Keratinocyte (primary cell): ENCODE measurements at regions not wholly inside any gene's neighbourhood (a gene's known extent, or its start where the extent isn't known, plus 50 kb on each side); places are given as distances from the start of the nearest gene placed in this dataset.

Source experiments
- DNase-seq: peaks from one replicate; pipeline ENCODE4 v3.0.0-alpha.2; 2011; ENCODE audit warnings: low read depth, missing footprints, low spot score
- FAIRE-seq: peaks from 2 replicates; lab custom pipeline; 2011; peaks lifted over from hg19 to GRCh38; lab: Jason Lieb, UNC
- H2AFZ ChIP-seq: 2 replicates; pipeline ENCODE4 v1.6.0; 2012; ENCODE audit warnings: low read length, control low read depth, inconsistent platforms; ENCODE audit not compliant: control insufficient read depth
- H3K27ac ChIP-seq: 2 replicates; pipeline ENCODE4 v1.5.1; 2011; ENCODE audit warnings: low read length; ENCODE audit not compliant: control insufficient read depth, insufficient read depth
- H3K27me3 ChIP-seq: 3 replicates; pipeline ENCODE4 v1.6.0; 2011; ENCODE audit warnings: low read length; ENCODE audit not compliant: control insufficient read depth, insufficient read depth; ENCODE audit errors: extremely low read depth
- H3K36me3 ChIP-seq, 2 experiments: 2 replicates in 1 of 2; 3 replicates in 1 of 2; pipeline ENCODE4 v1.5.1; 2011; ENCODE audit warnings: low read length in 2 of 2, mild to moderate bottlenecking in 1 of 2; ENCODE audit not compliant: control insufficient read depth in 2 of 2, insufficient read depth in 2 of 2; ENCODE audit errors: extremely low read depth in 1 of 2
- H3K4me1 ChIP-seq: 3 replicates; pipeline ENCODE4 v1.5.1; 2011; ENCODE audit warnings: low read length; ENCODE audit not compliant: control insufficient read depth, insufficient read depth; ENCODE audit errors: extremely low read depth
- H3K4me2 ChIP-seq: 3 replicates; pipeline ENCODE4 v1.6.0; 2011; ENCODE audit warnings: low read depth, low read length; ENCODE audit not compliant: control insufficient read depth, insufficient read depth; ENCODE audit errors: extremely low read depth
- H3K4me3 ChIP-seq, 3 experiments: fragments of 200-600 bp in 1 of 3; sonication (generic) in 1 of 3; 2 replicates in 2 of 3; 3 replicates in 1 of 3; pipeline ENCODE4 v1.5.1; 2011 to 2016; ENCODE audit warnings: low read length in 3 of 3, mild to moderate bottlenecking in 3 of 3, control low read depth in 2 of 3, inconsistent platforms in 1 of 3, low read depth in 1 of 3, mixed read lengths in 1 of 3, mixed run types in 1 of 3, moderate library complexity in 1 of 3; ENCODE audit not compliant: control insufficient read depth in 2 of 3, insufficient read depth in 2 of 3; ENCODE audit errors: extremely low read depth in 1 of 3
- H3K79me2 ChIP-seq: 2 replicates; pipeline ENCODE4 v1.6.0; 2012; ENCODE audit warnings: low read length; ENCODE audit not compliant: control insufficient read depth, insufficient read depth
- H3K9ac ChIP-seq: 3 replicates; pipeline ENCODE4 v1.6.0; 2011; ENCODE audit warnings: low read length; ENCODE audit not compliant: control insufficient read depth, insufficient read depth; ENCODE audit errors: extremely low read depth
- H3K9me1 ChIP-seq: 3 replicates; pipeline ENCODE4 v1.6.0; 2011; ENCODE audit warnings: low read length; ENCODE audit not compliant: control insufficient read depth, insufficient read depth; ENCODE audit errors: extremely low read depth
- H3K9me3 ChIP-seq: 2 replicates; pipeline ENCODE4 v1.5.1; 2012; ENCODE audit warnings: low read depth, low read length; ENCODE audit not compliant: control insufficient read depth
- H4K20me1 ChIP-seq: 3 replicates; pipeline ENCODE4 v1.6.0; 2011; ENCODE audit warnings: low read length; ENCODE audit not compliant: control insufficient read depth, insufficient read depth; ENCODE audit errors: extremely low read depth
- CTCF ChIP-seq, 3 experiments: IDR thresholded peaks in 1 of 3; conservative IDR thresholded peaks in 1 of 3; optimal IDR thresholded peaks in 1 of 3; 2 replicates in 2 of 3; 3 replicates in 1 of 3; pipeline versions ENCODE3 to v1.5.1; 2011; ENCODE audit warnings: low read length in 3 of 3, mild to moderate bottlenecking in 3 of 3, moderate library complexity in 2 of 3, control low read depth in 1 of 3, inconsistent platforms in 1 of 3; ENCODE audit not compliant: insufficient read depth in 2 of 3; ENCODE audit errors: extremely low read depth in 1 of 3
- EZH2 ChIP-seq: IDR thresholded peaks from one replicate; pipeline ENCODE4 v1.6.1; 2012; ENCODE audit warnings: inconsistent platforms, mild to moderate bottlenecking, low read length, moderate library complexity
- dilution Hi-C: fragments of 300-500 bp; cut with MboI; formaldehyde crosslinking; loops from one replicate; pipeline ENCODE4 v1.7.0; 2020; ENCODE audit warnings: low sequenced_read_pairs; ENCODE audit not compliant: extremely low pct_ligation_motif_present

GRCh38 chr3:124522082-124522625, 208.1 kb upstream of the UMPS start:
- Histone ChIP-seq H3K27me3 (no peaks in the 10 kb centered on the region), H3K9me3 (no peaks in the 10 kb centered on the region), H3K4me1 (peaks cover 4% of the 10 kb centered on the region), H4K20me1 (no peaks in the 10 kb centered on the region), H3K36me3 (no peaks in the 10 kb centered on the region), H3K27ac (no peak overlapping the region), H3K79me2 (no peaks in the 10 kb centered on the region), H2AFZ (no peak overlapping the region), H3K4me2 (no peak overlapping the region), H3K9ac (no peak overlapping the region), H3K4me3 (no peak overlapping the region), H3K9me1 (no peaks in the 10 kb centered on the region)
- no peak for TF ChIP-seq CTCF (optimal IDR thresholded peaks at IDR 0.05 in 1 of 3, IDR thresholded peaks at IDR 0.05 in 1 of 3, conservative IDR thresholded peaks at IDR 0.05 in 1 of 3; ENCODE audit: extremely low read depth in 1 of 3, insufficient read depth in 2 of 3, low read length in 3 of 3)
- TF ChIP-seq EZH2, result no peak
- dilution Hi-C loops, result no loop called here
- no peak for DNase-seq
- FAIRE-seq, result no peak

- no peak for FAIRE-seq
- Histone ChIP-seq H4K20me1 (no peaks in the 10 kb centered on the region), H3K79me2 (no peaks in the 10 kb centered on the region), H3K4me1 (peaks cover 4% of the 10 kb centered on the region), H3K4me2 (no peak overlapping the region), H3K4me3 (no peak overlapping the region), H3K9ac (no peak overlapping the region), H3K9me3 (no peaks in the 10 kb centered on the region), H2AFZ (no peak overlapping the region), H3K36me3 (no peaks in the 10 kb centered on the region), H3K9me1 (no peaks in the 10 kb centered on the region), H3K27me3 (no peaks in the 10 kb centered on the region), H3K27ac (no peak overlapping the region)
- TF ChIP-seq EZH2 (no peak), CTCF (optimal IDR thresholded peaks at IDR 0.05 in 1 of 3, IDR thresholded peaks at IDR 0.05 in 1 of 3, conservative IDR thresholded peaks at IDR 0.05 in 1 of 3; ENCODE audit: extremely low read depth in 1 of 3, insufficient read depth in 2 of 3, low read length in 3 of 3) (peak in 1 of 3 experiments; percentile 31)
- no peak for DNase-seq
- dilution Hi-C loops, result no loop called here
These were observed 203.7 kb upstream of the UMPS start for GRCh38 chr3:124526601-124527000.
